GM12878 (cell line): ENCODE measurements at regions not wholly inside any gene's neighbourhood (a gene's known extent, or its start where the extent isn't known, plus 50 kb on each side); places are given as distances from the start of the nearest gene placed in this dataset.

Source experiments
- ATAC-seq: fragments of 200-7000 bp; cut with Tn5 transposase; 3 replicates; pipeline ENCODE4 v1.9.1; 2020; ENCODE audit warnings: mild to moderate bottlenecking, moderate library complexity
- BruUV-seq: library from RNA; stranded (reverse); fragments of 400-500 nt; replicated peaks from 2 replicates; lab custom pipeline; 2021; lab: Mats Ljungman, UMichigan
- CTCF ChIA-PET: fragments of 300-600 bp; sonication (Branson Sonifier 250); formaldehyde crosslinking; extraction: SDS; loops from one replicate; lab custom pipeline; 2021; ENCODE audit warnings: inconsistent platforms; lab: Yijun Ruan, JAX
- POLR2A ChIA-PET: fragments of 350-600 bp; formaldehyde crosslinking; extraction: SDS; loops from one replicate; lab custom pipeline; 2021; ENCODE audit warnings: inconsistent platforms; lab: Charles Lee
- RAD21 ChIA-PET: fragments of 300-600 bp; sonication (Branson Sonifier 250); formaldehyde crosslinking; loops from one replicate; lab custom pipeline; 2023; ENCODE audit warnings: antibody characterized with exemption; ENCODE audit not compliant: unreplicated experiment; lab: Charles Lee
- SMC1A ChIA-PET: fragments of 300-600 bp; sonication (Branson Sonifier 250); formaldehyde crosslinking; loops from one replicate; lab custom pipeline; 2023; ENCODE audit not compliant: unreplicated experiment, uncharacterized antibody; lab: Charles Lee
- DNase-seq: peaks from one replicate; pipeline ENCODE4 v3.0.0-alpha.2; 2011; ENCODE audit warnings: low read depth, low spot score
- FAIRE-seq: peaks from 3 replicates; lab custom pipeline; 2011; peaks lifted over from hg19 to GRCh38; lab: Jason Lieb, UNC
- H2AFZ ChIP-seq: 2 replicates; pipeline ENCODE4 v1.6.0; 2011; ENCODE audit warnings: low read depth, low read length, control low read depth; ENCODE audit not compliant: control insufficient read depth
- H3K27ac ChIP-seq: 2 replicates; pipeline ENCODE4 v1.5.1; 2011; ENCODE audit warnings: control low read depth; ENCODE audit not compliant: control insufficient read depth, insufficient read depth
- H3K27me3 ChIP-seq, 2 experiments: replicated peaks in 1 of 2; 2 replicates each; pipeline versions ENCODE4 v1.6.0 to v1.6.1; 2011; ENCODE audit warnings: low read length in 1 of 2; ENCODE audit not compliant: control insufficient read depth in 2 of 2, insufficient read depth in 2 of 2
- H3K36me3 ChIP-seq, 2 experiments: 2 replicates each; pipeline ENCODE4 v1.5.1; 2011; ENCODE audit warnings: low read length in 1 of 2; ENCODE audit not compliant: control insufficient read depth in 2 of 2, insufficient read depth in 2 of 2
- H3K4me1 ChIP-seq: 2 replicates; pipeline ENCODE4 v1.6.1; 2011; ENCODE audit warnings: mild to moderate bottlenecking, low read length, moderate library complexity, mixed read lengths; ENCODE audit not compliant: control insufficient read depth, insufficient read depth
- H3K4me2 ChIP-seq: 2 replicates; pipeline ENCODE4 v1.6.0; 2011; ENCODE audit warnings: control low read depth; ENCODE audit not compliant: control insufficient read depth, insufficient read depth
- H3K4me3 ChIP-seq: fragments of 200-600 bp; sonication (generic); 2 replicates; pipeline ENCODE4 v1.5.1; 2016
- H3K79me2 ChIP-seq: 2 replicates; pipeline ENCODE4 v1.6.0; 2011; ENCODE audit warnings: low read length; ENCODE audit not compliant: control insufficient read depth, insufficient read depth
- H3K9ac ChIP-seq: 2 replicates; pipeline ENCODE4 v1.8.0; 2011; ENCODE audit warnings: low read length, control low read depth, mixed read lengths; ENCODE audit not compliant: control insufficient read depth, insufficient read depth
- H3K9me3 ChIP-seq: replicated peaks from 3 replicates; pipeline ENCODE4 v1.5.1; 2011; ENCODE audit warnings: mild to moderate bottlenecking, low read length; ENCODE audit not compliant: control insufficient read depth, insufficient read depth
- H4K20me1 ChIP-seq: 2 replicates; pipeline ENCODE4 v1.6.0; 2011; ENCODE audit not compliant: control insufficient read depth, insufficient read depth
- ATF7 ChIP-seq: fragments of 450-650 bp; IDR thresholded peaks from 2 replicates; pipeline ENCODE4 v1.6.1; 2016; ENCODE audit warnings: low read depth, mild to moderate bottlenecking
- CBX3 ChIP-seq: fragments of 200-600 bp; sonication (generic); IDR thresholded peaks from 2 replicates; pipeline ENCODE4 v1.6.1; 2016; ENCODE audit warnings: low read depth, borderline replicate concordance
- EED ChIP-seq: sonication (generic); IDR thresholded peaks from 2 replicates; pipeline ENCODE4 v1.6.1; 2016; ENCODE audit warnings: antibody characterized with exemption, low read depth
- EGR1 ChIP-seq, 2 experiments: IDR thresholded peaks; 1 replicate in 1 of 2; 2 replicates in 1 of 2; pipeline ENCODE4 v1.6.1; 2011 to 2012; ENCODE audit warnings: low read depth in 2 of 2, low read length in 2 of 2, borderline replicate concordance in 1 of 2, mild to moderate bottlenecking in 1 of 2, moderate library complexity in 1 of 2
- EP300 ChIP-seq, 2 experiments: fragments of 150-350 bp in 1 of 2; IDR thresholded peaks; 2 replicates each; pipeline ENCODE4 v1.6.1; 2011 to 2012; ENCODE audit warnings: low read depth in 2 of 2, low read length in 2 of 2, borderline replicate concordance in 1 of 2, improper control_type of control experiment in 1 of 2, inconsistent platforms in 1 of 2; ENCODE audit not compliant: control insufficient read depth in 1 of 2
- ETV6 ChIP-seq, 2 experiments: fragments of 450-650 bp in 1 of 2; IDR thresholded peaks in 1 of 2; conservative IDR thresholded peaks in 1 of 2; 2 replicates each; pipeline ENCODE4 v1.6.1; 2014; ENCODE audit warnings: antibody characterized with exemption in 1 of 2, borderline replicate concordance in 1 of 2, low read depth in 1 of 2, mild to moderate bottlenecking in 1 of 2, moderate library complexity in 1 of 2
- FOXM1 ChIP-seq: IDR thresholded peaks from 2 replicates; pipeline ENCODE4 v1.6.1; 2012; ENCODE audit warnings: low read depth, mild to moderate bottlenecking, inconsistent platforms, low read length, moderate library complexity
- HCFC1 ChIP-seq: fragments of 150-350 bp; IDR thresholded peaks from 2 replicates; pipeline ENCODE4 v1.6.1; 2014; ENCODE audit warnings: low read length
- IRF3 ChIP-seq: fragments of 450-650 bp; IDR thresholded peaks from 2 replicates; pipeline ENCODE4 v1.6.1; 2014; ENCODE audit warnings: mild to moderate bottlenecking
- MTA3 ChIP-seq: IDR thresholded peaks from 2 replicates; pipeline ENCODE4 v1.6.1; 2012; ENCODE audit warnings: low read length, inconsistent platforms, borderline replicate concordance
- NBN ChIP-seq: fragments of 450-650 bp; IDR thresholded peaks from 2 replicates; pipeline ENCODE4 v1.6.1; 2016
- PML ChIP-seq: IDR thresholded peaks from 2 replicates; pipeline ENCODE4 v1.6.1; 2012; ENCODE audit warnings: low read length, inconsistent platforms
- RAD51 ChIP-seq: fragments of 450-650 bp; IDR thresholded peaks from 2 replicates; pipeline ENCODE4 v1.6.1; 2016; ENCODE audit warnings: moderate library complexity, mild to moderate bottlenecking, inconsistent platforms
- RELA ChIP-seq: fragments of 450-650 bp; IDR thresholded peaks from 2 replicates; pipeline ENCODE4 v1.8.0; 2014; ENCODE audit warnings: borderline replicate concordance; ENCODE audit not compliant: partially characterized antibody
- STAT3 ChIP-seq: IDR thresholded peaks from 2 replicates; pipeline ENCODE4 v1.6.1; 2011; ENCODE audit warnings: low read depth, low read length, improper control_type of control experiment
- TAF1 ChIP-seq: IDR thresholded peaks from 2 replicates; pipeline ENCODE4 v1.6.1; 2011; ENCODE audit warnings: mild to moderate bottlenecking, low read depth, low read length, borderline replicate concordance
- WGBS: methylation state at CpG from one replicate; pipeline ENCODE4 v1.1.6; 2016; ENCODE audit warnings: low lambda C conversion rate; ENCODE audit not compliant: insufficient replicate concordance, insufficient coverage; ENCODE audit errors: missing lambda C conversion rate; 5-methylcytosine and 5-hydroxymethylcytosine counted together
- in situ Hi-C: fragments of 300-500 bp; cut with MboI; formaldehyde crosslinking; loops from 9 replicates; pipeline ENCODE4 v1.14.3; 2018; ENCODE audit warnings: mixed read lengths
- intact Hi-C: fragments of 100-400 bp; cut with micrococcal nuclease; formaldehyde crosslinking; loops from one replicate; pipeline ENCODE4 v1.14.2; 2022; ENCODE audit not compliant: unreplicated experiment
- TF ChIP-seq, protein P1 (sequence below): IDR thresholded peaks from 2 replicates; pipeline ENCODE4 v1.6.1; 2012; ENCODE audit warnings: low read depth, low read length, improper control_type of control experiment
- TF ChIP-seq, protein P2 (sequence below): IDR thresholded peaks from 2 replicates; pipeline ENCODE4 v1.6.1; 2012; ENCODE audit warnings: low read depth, low read length, improper control_type of control experiment

DNA sequence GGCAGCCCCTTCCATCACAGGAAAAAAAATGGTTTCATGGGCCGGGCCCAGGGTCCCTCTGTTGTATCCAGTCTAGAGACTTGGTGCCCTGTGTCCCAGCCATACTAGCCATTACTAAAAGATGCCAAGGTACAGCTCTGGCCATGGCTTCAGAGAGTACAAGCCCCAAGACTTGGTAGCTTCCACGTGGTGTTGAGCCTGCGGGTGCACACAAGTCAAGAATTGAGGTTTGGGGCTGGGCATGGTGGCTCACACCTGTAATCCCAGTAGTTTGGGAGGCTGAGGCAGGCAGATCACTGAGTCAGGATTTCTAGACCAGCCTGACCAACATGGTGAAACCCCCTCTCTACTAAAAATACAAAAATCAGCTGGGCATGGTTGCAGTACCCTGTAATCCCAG lies 214.3 kb downstream of the LIG4 start:
- BruUV-seq = no TSS peak
- H3K4me2 ChIP-seq = no peak overlapping the region
- H3K4me3 ChIP-seq = no peak overlapping the region
- WGBS = 42% methylated on average over 3 of the region's 3 CpGs
- ATAC-seq (no peak), DNase-seq (no peak), FAIRE-seq (no peak)
- no peaks in the 10 kb centered on the region for H3K36me3 ChIP-seq
- no peaks in the 10 kb centered on the region for H3K79me2 ChIP-seq
- H3K4me1 ChIP-seq = no peaks in the 10 kb centered on the region
- H2AFZ ChIP-seq = no peak overlapping the region
- POLR2A ChIA-PET = no interaction called here
- intact Hi-C loops (no loop called here), in situ Hi-C loops (no loop called here)
- no peaks in the 10 kb centered on the region for H3K27me3 ChIP-seq
- TF ChIP-seq TAF1 (no peak), FOXM1 (no peak), EGR1 (IDR thresholded peaks at IDR 0.05; ENCODE audit: borderline replicate concordance in 1 of 2, low read depth in 2 of 2, low read length in 2 of 2) (no peak), RAD51 (no peak), ETV6 (conservative IDR thresholded peaks at IDR 0.05 in 1 of 2, IDR thresholded peaks at IDR 0.05 in 1 of 2; ENCODE audit: borderline replicate concordance in 1 of 2, low read depth in 1 of 2) (no peak), EP300 (IDR thresholded peaks at IDR 0.05; ENCODE audit: borderline replicate concordance in 1 of 2, control insufficient read depth in 1 of 2, low read depth in 2 of 2, low read length in 2 of 2) (no peak)
- TF ChIP-seq, protein P1, sequence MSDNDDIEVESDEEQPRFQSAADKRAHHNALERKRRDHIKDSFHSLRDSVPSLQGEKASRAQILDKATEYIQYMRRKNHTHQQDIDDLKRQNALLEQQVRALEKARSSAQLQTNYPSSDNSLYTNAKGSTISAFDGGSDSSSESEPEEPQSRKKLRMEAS = no peak
- CTCF ChIA-PET = no interaction called here
- RAD21 ChIA-PET = no interaction called here
- SMC1A ChIA-PET = no interaction called here
- no peak overlapping the region for H3K27ac ChIP-seq
- H4K20me1 ChIP-seq = no peaks in the 10 kb centered on the region
- H3K9ac ChIP-seq = no peak overlapping the region
- no peaks in the 10 kb centered on the region for H3K9me3 ChIP-seq

DNA sequence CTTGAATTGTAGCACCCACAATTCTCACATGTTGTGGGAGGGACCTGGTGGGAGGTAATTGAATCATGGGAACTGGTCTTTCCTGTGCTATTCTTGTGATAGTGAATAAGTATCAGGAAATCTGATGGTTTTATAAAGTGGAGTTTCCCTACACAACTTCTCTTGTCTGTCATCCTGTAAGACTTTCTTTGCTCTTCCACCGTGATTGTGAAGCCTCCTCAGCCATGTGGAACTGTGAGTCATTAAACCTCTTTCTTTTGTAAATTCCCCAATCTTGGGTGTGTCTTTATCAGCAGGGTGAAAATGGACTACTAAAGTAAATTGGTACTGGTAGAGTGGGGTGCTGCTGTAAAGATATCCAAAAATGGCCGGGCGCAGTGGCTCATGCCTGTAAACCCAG lies 215.6 kb downstream of the LIG4 start:
- 24% methylated on average over 3 of the region's 3 CpGs for WGBS
- in situ Hi-C loops = no loop called here
- Histone ChIP-seq H3K36me3 (no peaks in the 10 kb centered on the region), H3K4me2 (no peak overlapping the region), H3K4me3 (no peak overlapping the region), H4K20me1 (no peaks in the 10 kb centered on the region), H3K27me3 (no peaks in the 10 kb centered on the region), H3K27ac (no peak overlapping the region), H3K4me1 (no peaks in the 10 kb centered on the region), H2AFZ (no peak overlapping the region), H3K79me2 (no peaks in the 10 kb centered on the region), H3K9ac (no peak overlapping the region), H3K9me3 (no peaks in the 10 kb centered on the region)
- no TSS peak for BruUV-seq
- ChIA-PET RAD21 (no interaction called here), CTCF (no interaction called here), SMC1A (interaction anchor here (0.6 kb wide), 1 partner anchor 11 kb away, joined by 3 read pairs; no protein-coding TSS in a partner anchor), POLR2A (no interaction called here)
- DNase-seq = no peak
- ATAC-seq = no peak; the same call in 2 of the 3 replicates
- no peak for FAIRE-seq
- intact Hi-C loops = no loop called here
- TF ChIP-seq, protein P2, sequence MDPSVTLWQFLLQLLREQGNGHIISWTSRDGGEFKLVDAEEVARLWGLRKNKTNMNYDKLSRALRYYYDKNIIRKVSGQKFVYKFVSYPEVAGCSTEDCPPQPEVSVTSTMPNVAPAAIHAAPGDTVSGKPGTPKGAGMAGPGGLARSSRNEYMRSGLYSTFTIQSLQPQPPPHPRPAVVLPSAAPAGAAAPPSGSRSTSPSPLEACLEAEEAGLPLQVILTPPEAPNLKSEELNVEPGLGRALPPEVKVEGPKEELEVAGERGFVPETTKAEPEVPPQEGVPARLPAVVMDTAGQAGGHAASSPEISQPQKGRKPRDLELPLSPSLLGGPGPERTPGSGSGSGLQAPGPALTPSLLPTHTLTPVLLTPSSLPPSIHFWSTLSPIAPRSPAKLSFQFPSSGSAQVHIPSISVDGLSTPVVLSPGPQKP = no peak
- TF ChIP-seq STAT3 (no peak), PML (no peak), RELA (no peak), HCFC1 (no peak), CBX3 (no peak), EED (no peak), ATF7 (no peak), IRF3 (no peak), MTA3 (no peak), NBN (no peak)
